HCT116 (cell line): ENCODE measurements at regions not wholly inside any gene's neighbourhood (a gene's known extent, or its start where the extent isn't known, plus 50 kb on each side); places are given as distances from the start of the nearest gene placed in this dataset.

Experiments used
- ATAC-seq: fragments of 200-7000 bp; cut with Tn5 transposase; 2 replicates; pipeline ENCODE4 v1.9.1; 2020; ENCODE audit warnings: mild to moderate bottlenecking, moderate library complexity
- BruUV-seq: library from RNA; stranded (reverse); fragments of 400-500 nt; replicated peaks from 2 replicates; lab custom pipeline; 2021; lab: Mats Ljungman, UMichigan
- CTCF ChIA-PET: fragments of 300-600 bp; sonication (Branson Sonifier 250); formaldehyde crosslinking; loops from one replicate; lab custom pipeline; 2021; ENCODE audit warnings: antibody characterized with exemption; lab: Charles Lee
- POLR2A ChIA-PET: fragments of 300-600, 350-600 bp; sonication (Branson Sonifier 250); formaldehyde crosslinking; loops from one replicate; lab custom pipeline; 2021; ENCODE audit warnings: antibody characterized with exemption; lab: Charles Lee
- RAD21 ChIA-PET, 2 experiments: fragments of 300-600 bp; sonication (Branson Sonifier 250); formaldehyde crosslinking; loops; one replicate each; lab custom pipeline; 2023; ENCODE audit warnings: low total read pairs in 2 of 2; ENCODE audit not compliant: uncharacterized antibody in 2 of 2, unreplicated experiment in 2 of 2, low non-redundant PET in 1 of 2; lab: Charles Lee
- DNase-seq: peaks from one replicate; pipeline ENCODE4 v3.0.0-alpha.2; 2010; ENCODE audit warnings: low read depth, low spot score
- H2AFZ ChIP-seq: fragments of 200-600 bp; shearing (Covaris generic), sonication (generic); 2 replicates; pipeline ENCODE4 v1.6.1; 2017; ENCODE audit warnings: low read depth, mixed run types, mixed read lengths, antibody characterized with exemption, low read length; ENCODE audit not compliant: poor library complexity, severe bottlenecking
- H3K27ac ChIP-seq: 2 replicates; pipeline ENCODE4 v1.5.1; 2012; ENCODE audit warnings: low read depth, low read length
- H3K27me3 ChIP-seq: fragments of 200-600 bp; sonication (generic); 2 replicates; pipeline ENCODE4 v1.6.1; 2016; ENCODE audit warnings: mixed run types, low read length, mixed read lengths; ENCODE audit not compliant: insufficient read depth
- H3K36me3 ChIP-seq, 2 experiments: fragments of 200-500 bp in 1 of 2; fragments of 200-600 bp in 1 of 2; sonication (Bioruptor generic) in 1 of 2; sonication (generic) in 1 of 2; 2 replicates each; pipeline versions ENCODE4 v1.5.1 to v1.6.1; 2014 to 2016; ENCODE audit warnings: low read length in 2 of 2, inconsistent platforms in 1 of 2, mixed read lengths in 1 of 2, mixed run types in 1 of 2; ENCODE audit not compliant: insufficient read depth in 2 of 2, control insufficient read depth in 1 of 2
- H3K4me1 ChIP-seq, 2 experiments: fragments of 200-600 bp in 1 of 2; sonication (generic) in 1 of 2; 2 replicates each; pipeline versions ENCODE4 v1.5.1 to v1.6.1; 2012 to 2017; ENCODE audit warnings: low read length in 2 of 2, inconsistent platforms in 1 of 2, mild to moderate bottlenecking in 1 of 2, mixed read lengths in 1 of 2, mixed run types in 1 of 2, moderate library complexity in 1 of 2; ENCODE audit not compliant: insufficient read depth in 2 of 2, control insufficient read depth in 1 of 2
- H3K4me2 ChIP-seq: fragments of 200-600 bp; sonication (generic); 2 replicates; pipeline ENCODE4 v1.6.1; 2017; ENCODE audit warnings: mixed run types, low read length, mixed read lengths
- H3K4me3 ChIP-seq, 2 experiments: fragments of 200-600 bp in 1 of 2; sonication (generic) in 1 of 2; replicated peaks in 1 of 2; 2 replicates each; pipeline ENCODE4 v1.5.1; 2011 to 2016; ENCODE audit warnings: low read length in 2 of 2, control low read depth in 1 of 2, low read depth in 1 of 2, mild to moderate bottlenecking in 1 of 2, mixed read lengths in 1 of 2, mixed run types in 1 of 2
- H3K79me2 ChIP-seq: fragments of 200-600 bp; sonication (generic); 2 replicates; pipeline ENCODE4 v1.6.1; 2017; ENCODE audit warnings: mild to moderate bottlenecking, mixed run types, low read length, moderate library complexity, mixed read lengths; ENCODE audit not compliant: insufficient read depth
- H3K9ac ChIP-seq: fragments of 200-600 bp; sonication (generic); 2 replicates; pipeline ENCODE4 v1.6.1; 2016; ENCODE audit warnings: low read length, mixed read lengths
- H3K9me2 ChIP-seq: fragments of 200-600 bp; sonication (generic), shearing (Covaris generic); 2 replicates; pipeline ENCODE4 v1.6.1; 2017; ENCODE audit warnings: mixed run types, mild to moderate bottlenecking, moderate library complexity; ENCODE audit not compliant: insufficient read depth
- H3K9me3 ChIP-seq, 2 experiments: fragments of 200-500 bp in 1 of 2; fragments of 200-600 bp in 1 of 2; sonication (Bioruptor generic) in 1 of 2; sonication (generic) in 1 of 2; 2 replicates each; pipeline ENCODE4 v1.6.1; 2014 to 2017; ENCODE audit warnings: low read length in 2 of 2, mixed read lengths in 2 of 2, inconsistent platforms in 1 of 2, low read depth in 1 of 2, mild to moderate bottlenecking in 1 of 2, mixed run types in 1 of 2, moderate library complexity in 1 of 2; ENCODE audit not compliant: control insufficient read depth in 1 of 2, insufficient read depth in 1 of 2
- H4K20me1 ChIP-seq: fragments of 200-600 bp; sonication (generic), shearing (Covaris generic); 2 replicates; pipeline ENCODE4 v1.6.1; 2017; ENCODE audit warnings: mixed run types, mild to moderate bottlenecking, moderate library complexity; ENCODE audit not compliant: insufficient read depth
- CBX3 ChIP-seq: IDR thresholded peaks from 2 replicates; pipeline ENCODE4 v1.6.1; 2012; ENCODE audit warnings: low read depth
- EGR1 ChIP-seq: IDR thresholded peaks from 2 replicates; pipeline ENCODE4 v1.6.1; 2012; ENCODE audit warnings: low read depth
- FOSL1 ChIP-seq: IDR thresholded peaks from 2 replicates; pipeline ENCODE4 v1.6.1; 2012; ENCODE audit warnings: low read depth
- JUND ChIP-seq: IDR thresholded peaks from 2 replicates; pipeline ENCODE4 v1.6.1; 2012
- RAD21 ChIP-seq: IDR thresholded peaks from 2 replicates; pipeline ENCODE4 v1.6.1; 2012; ENCODE audit warnings: low read depth, mild to moderate bottlenecking
- SRF ChIP-seq: IDR thresholded peaks from 2 replicates; pipeline ENCODE4 v1.6.1; 2012; ENCODE audit warnings: low read depth
- YY1 ChIP-seq: IDR thresholded peaks from 2 replicates; pipeline ENCODE4 v1.6.1; 2011; ENCODE audit warnings: low read length, low read depth, moderate library complexity, mild to moderate bottlenecking; ENCODE audit not compliant: insufficient replicate concordance; ENCODE audit errors: extremely low read depth
- intact Hi-C: fragments of 100-400 bp; cut with micrococcal nuclease; formaldehyde crosslinking; loops from 2 replicates; pipeline ENCODE4 v1.10.0; 2022
- TF ChIP-seq, protein P1 (sequence below): IDR thresholded peaks from 2 replicates; pipeline ENCODE4 v1.6.1; 2011; ENCODE audit warnings: mild to moderate bottlenecking, low read length, moderate library complexity; ENCODE audit not compliant: insufficient replicate concordance; ENCODE audit errors: extremely low read depth
- TF ChIP-seq, protein P2 (sequence below): IDR thresholded peaks from 2 replicates; pipeline ENCODE4 v1.6.1; 2012

DNA sequence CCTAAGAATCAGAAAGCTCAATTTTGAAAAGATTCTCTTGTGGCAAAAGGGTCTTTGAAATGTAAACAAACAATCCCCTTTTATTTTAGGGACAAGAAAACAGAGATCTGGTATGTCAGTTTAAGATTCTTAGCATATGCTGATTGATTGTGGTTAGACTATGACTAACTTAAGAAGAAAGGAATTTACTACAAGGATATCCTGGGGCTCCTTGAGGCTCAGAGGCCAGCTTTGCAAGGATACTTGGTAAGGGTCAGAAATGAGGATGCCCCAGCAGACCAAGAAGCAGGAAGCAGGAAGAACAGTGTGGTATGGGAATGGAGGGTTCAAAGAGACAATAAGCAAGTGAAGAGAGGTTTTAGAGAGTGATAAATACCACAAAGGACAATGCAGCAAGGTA is 474.6 kb downstream of the ETNK1 start:
- H4K20me1 ChIP-seq = no peaks in the 10 kb centered on the region
- no peak for ATAC-seq
- intact Hi-C loops = no loop called here
- H3K9me2 ChIP-seq = no peaks in the 10 kb centered on the region
- no peaks in the 10 kb centered on the region for H3K36me3 ChIP-seq
- RAD21 ChIA-PET = no interaction called here
- H3K27me3 ChIP-seq = no peaks in the 10 kb centered on the region
- CTCF ChIA-PET = no interaction called here
- no peaks in the 10 kb centered on the region for H3K79me2 ChIP-seq
- no peak overlapping the region for H3K4me3 ChIP-seq
- BruUV-seq = no TSS peak
- TF ChIP-seq, protein P1, sequence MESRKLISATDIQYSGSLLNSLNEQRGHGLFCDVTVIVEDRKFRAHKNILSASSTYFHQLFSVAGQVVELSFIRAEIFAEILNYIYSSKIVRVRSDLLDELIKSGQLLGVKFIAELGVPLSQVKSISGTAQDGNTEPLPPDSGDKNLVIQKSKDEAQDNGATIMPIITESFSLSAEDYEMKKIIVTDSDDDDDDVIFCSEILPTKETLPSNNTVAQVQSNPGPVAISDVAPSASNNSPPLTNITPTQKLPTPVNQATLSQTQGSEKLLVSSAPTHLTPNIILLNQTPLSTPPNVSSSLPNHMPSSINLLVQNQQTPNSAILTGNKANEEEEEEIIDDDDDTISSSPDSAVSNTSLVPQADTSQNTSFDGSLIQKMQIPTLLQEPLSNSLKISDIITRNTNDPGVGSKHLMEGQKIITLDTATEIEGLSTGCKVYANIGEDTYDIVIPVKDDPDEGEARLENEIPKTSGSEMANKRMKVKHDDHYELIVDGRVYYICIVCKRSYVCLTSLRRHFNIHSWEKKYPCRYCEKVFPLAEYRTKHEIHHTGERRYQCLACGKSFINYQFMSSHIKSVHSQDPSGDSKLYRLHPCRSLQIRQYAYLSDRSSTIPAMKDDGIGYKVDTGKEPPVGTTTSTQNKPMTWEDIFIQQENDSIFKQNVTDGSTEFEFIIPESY = no peak
- TF ChIP-seq, protein P2, sequence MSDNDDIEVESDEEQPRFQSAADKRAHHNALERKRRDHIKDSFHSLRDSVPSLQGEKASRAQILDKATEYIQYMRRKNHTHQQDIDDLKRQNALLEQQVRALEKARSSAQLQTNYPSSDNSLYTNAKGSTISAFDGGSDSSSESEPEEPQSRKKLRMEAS = no peak
- TF ChIP-seq RAD21 = no peak
- TF ChIP-seq SRF = no peak
- no peak overlapping the region for H2AFZ ChIP-seq
- no peaks in the 10 kb centered on the region for H3K4me1 ChIP-seq
- H3K4me2 ChIP-seq = no peak overlapping the region
- H3K27ac ChIP-seq = no peak overlapping the region
- H3K9me3 ChIP-seq = peaks cover 0 to 10% of the 10 kb centered on the region in 2 experiments; a peak in 2 of 4 replicates
- DNase-seq = no peak
- no peak overlapping the region for H3K9ac ChIP-seq
- POLR2A ChIA-PET = no interaction called here

DNA sequence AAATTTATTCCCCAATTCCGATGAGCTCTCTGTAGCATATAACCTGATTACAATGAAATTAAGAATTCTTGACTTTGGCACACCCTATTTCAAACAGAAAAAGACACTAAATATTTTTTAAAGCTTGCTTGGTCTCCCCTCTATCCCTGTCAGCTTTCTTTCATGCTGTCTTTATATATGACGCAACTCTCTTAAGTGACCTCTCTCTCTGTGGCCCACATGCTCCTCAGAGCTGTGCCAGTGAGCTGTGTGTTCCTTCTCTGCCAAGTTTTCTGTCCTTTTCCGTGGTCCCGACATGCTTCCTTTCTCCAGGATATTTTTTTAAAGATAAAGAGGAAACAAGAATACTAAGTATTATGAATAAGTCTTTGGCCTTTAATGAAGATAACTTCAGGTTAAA is 484.0 kb downstream of the ETNK1 start:
- no peaks in the 10 kb centered on the region for H3K9me2 ChIP-seq
- no peaks in the 10 kb centered on the region for H4K20me1 ChIP-seq
- no TSS peak for BruUV-seq
- H3K27ac ChIP-seq = no peak overlapping the region
- POLR2A ChIA-PET = no interaction called here
- peaks cover 0 to 3% of the 10 kb centered on the region in 2 experiments; a peak in 2 of 4 replicates for H3K9me3 ChIP-seq
- RAD21 ChIA-PET = no interaction called here
- H3K36me3 ChIP-seq = no peaks in the 10 kb centered on the region
- no peak for DNase-seq
- no peaks in the 10 kb centered on the region for H3K27me3 ChIP-seq
- no peak overlapping the region for H3K4me3 ChIP-seq
- H2AFZ ChIP-seq = no peak overlapping the region
- H3K79me2 ChIP-seq = no peaks in the 10 kb centered on the region
- intact Hi-C loops = no loop called here
- CTCF ChIA-PET = no interaction called here
- ATAC-seq = no peak
- H3K4me2 ChIP-seq = no peak overlapping the region
- no peak overlapping the region for H3K9ac ChIP-seq
- H3K4me1 ChIP-seq = no peaks in the 10 kb centered on the region
- TF ChIP-seq SRF (no peak), FOSL1 (no peak), YY1 (no peak), JUND (no peak), EGR1 (no peak), CBX3 (no peak)
- TF ChIP-seq, protein P2 = no peak
